Stomach (tissue), 8 donors: ENCODE measurements at regions not wholly inside any gene's neighbourhood (a gene's known extent, or its start where the extent isn't known, plus 50 kb on each side); places are given as distances from the start of the nearest gene placed in this dataset.

Experiments used
- DNase-seq, 2 donors: peaks; one replicate each; pipeline versions ENCODE4 v3.0.0 to v3.0.0-alpha.2; 2013 to 2019
- H3K27ac ChIP-seq, 5 donors: fragments of 200-600 bp in 4 of 5; sonication (generic) in 4 of 5; one replicate each; pipeline ENCODE4 v1.5.1; 2013 to 2019; ENCODE audit warnings: mild to moderate bottlenecking in 1 of 5, moderate library complexity in 1 of 5
- H3K27me3 ChIP-seq, 3 donors: fragments of 200-600 bp; sonication (generic); one replicate each; pipeline ENCODE4 v1.5.1; 2017 to 2019; ENCODE audit warnings: mixed run types in 1 of 3
- H3K36me3 ChIP-seq, 4 donors: fragments of 200-600 bp; sonication (generic); 1 replicate in 3 of 4; 2 replicates in 1 of 4; pipeline ENCODE4 v1.5.1; 2016 to 2019
- H3K4me1 ChIP-seq, 4 donors: fragments of 200-600 bp; sonication (generic); one replicate each; pipeline ENCODE4 v1.5.1; 2016 to 2019
- H3K4me3 ChIP-seq, 4 donors: fragments of 200-600 bp; sonication (generic) in 3 of 4; one replicate each; pipeline ENCODE4 v1.5.1; 2016 to 2019; ENCODE audit warnings: mild to moderate bottlenecking in 1 of 4
- H3K9me3 ChIP-seq, 4 donors: fragments of 200-600 bp; sonication (generic); one replicate each; pipeline ENCODE4 v1.5.1; 2016 to 2019
- EP300 ChIP-seq: sonication (generic); formaldehyde crosslinking; IDR thresholded peaks from one replicate; pipeline ENCODE4 v1.6.1; 2017; ENCODE audit warnings: antibody characterized with exemption
- POLR2A ChIP-seq, 4 donors: fragments of 450-650 bp; IDR thresholded peaks; one replicate each; pipeline ENCODE4 v1.6.1; 2016; ENCODE audit warnings: antibody characterized with exemption in 4 of 4, control low read depth in 2 of 4, mild to moderate bottlenecking in 1 of 4, moderate library complexity in 1 of 4
- POLR2AphosphoS5 ChIP-seq, 3 donors: sonication (generic); formaldehyde crosslinking; IDR thresholded peaks; one replicate each; pipeline ENCODE4 v1.6.1; 2016; ENCODE audit warnings: antibody characterized with exemption in 3 of 3
- WGBS, 5 donors: extraction: QIAGEN DNeasy Blood & Tissue Kit in 3 of 5; methylation state at CpG; one replicate each; pipeline versions ENCODE4 v1.1.5 to v1.1.7; 2013 to 2018; 5-methylcytosine and 5-hydroxymethylcytosine counted together
- intact Hi-C: fragments of 100-400 bp; cut with DNase I; formaldehyde crosslinking; loops from one replicate; pipeline ENCODE4 v1.15.1; 2023; ENCODE audit warnings: low total_unique reads
- TF ChIP-seq, protein P1 (sequence below), 7 experiments: fragments of 450-650 bp in 4 of 7; fragments of 200-600 bp in 3 of 7; sonication (generic) in 3 of 7; IDR thresholded peaks; one replicate each; pipeline ENCODE4 v1.5.1; 2016 to 2019; ENCODE audit warnings: antibody characterized with exemption in 7 of 7, control low read depth in 2 of 7, mild to moderate bottlenecking in 1 of 7
- donor health status: healthy with polysubstance abuse.
- donor health status: Bipolar disorder and iron deficiency.
- donor health status: healthy.

DNA sequence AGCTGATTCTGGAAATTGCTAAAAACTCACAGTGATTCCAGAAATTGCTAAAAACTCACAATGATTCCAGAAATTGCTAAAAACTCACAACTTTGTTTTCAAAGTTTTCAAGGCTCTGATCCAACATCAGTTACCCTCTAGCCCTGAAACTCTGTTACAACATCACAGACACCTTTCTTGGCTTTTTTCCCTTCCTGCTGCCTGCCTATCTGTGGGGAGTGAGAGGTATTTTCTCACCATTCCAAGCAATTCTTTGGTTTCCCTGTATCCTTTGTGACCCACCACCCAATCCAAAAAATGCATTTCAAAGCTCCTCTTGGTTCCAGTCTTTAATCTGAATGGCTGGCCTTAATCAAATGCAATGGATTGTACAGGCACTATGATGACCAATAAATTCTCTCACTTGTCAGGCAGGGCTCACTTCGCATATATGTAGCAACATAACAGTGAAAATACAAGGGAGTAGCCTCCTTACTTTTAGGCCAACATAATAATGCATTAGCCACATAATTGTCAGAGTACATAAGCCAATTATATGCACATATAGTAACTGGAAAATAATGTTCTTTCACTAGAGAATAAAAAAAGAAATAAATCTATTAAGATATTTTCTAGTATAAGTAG, 1139.0 kb downstream of the ROBO2 start:
- H3K27ac ChIP-seq = no peak overlapping the region
- H3K4me3 ChIP-seq = no peak overlapping the region
- 81 to 92% (median 90%) methylated on average over 1 of the region's 1 CpG for WGBS, 5 donors
- no peaks in the 10 kb centered on the region for H3K36me3 ChIP-seq
- no peaks in the 10 kb centered on the region for H3K27me3 ChIP-seq
- DNase-seq = no peak
- intact Hi-C loops = no loop called here
- no peaks in the 10 kb centered on the region for H3K4me1 ChIP-seq
- no peaks in the 10 kb centered on the region for H3K9me3 ChIP-seq
- TF ChIP-seq POLR2A (IDR thresholded peaks at IDR 0.05) (no peak), EP300 (no peak), POLR2AphosphoS5 (IDR thresholded peaks at IDR 0.05) (no peak)
- TF ChIP-seq, protein P1, sequence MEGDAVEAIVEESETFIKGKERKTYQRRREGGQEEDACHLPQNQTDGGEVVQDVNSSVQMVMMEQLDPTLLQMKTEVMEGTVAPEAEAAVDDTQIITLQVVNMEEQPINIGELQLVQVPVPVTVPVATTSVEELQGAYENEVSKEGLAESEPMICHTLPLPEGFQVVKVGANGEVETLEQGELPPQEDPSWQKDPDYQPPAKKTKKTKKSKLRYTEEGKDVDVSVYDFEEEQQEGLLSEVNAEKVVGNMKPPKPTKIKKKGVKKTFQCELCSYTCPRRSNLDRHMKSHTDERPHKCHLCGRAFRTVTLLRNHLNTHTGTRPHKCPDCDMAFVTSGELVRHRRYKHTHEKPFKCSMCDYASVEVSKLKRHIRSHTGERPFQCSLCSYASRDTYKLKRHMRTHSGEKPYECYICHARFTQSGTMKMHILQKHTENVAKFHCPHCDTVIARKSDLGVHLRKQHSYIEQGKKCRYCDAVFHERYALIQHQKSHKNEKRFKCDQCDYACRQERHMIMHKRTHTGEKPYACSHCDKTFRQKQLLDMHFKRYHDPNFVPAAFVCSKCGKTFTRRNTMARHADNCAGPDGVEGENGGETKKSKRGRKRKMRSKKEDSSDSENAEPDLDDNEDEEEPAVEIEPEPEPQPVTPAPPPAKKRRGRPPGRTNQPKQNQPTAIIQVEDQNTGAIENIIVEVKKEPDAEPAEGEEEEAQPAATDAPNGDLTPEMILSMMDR (IDR thresholded peaks at IDR 0.05) = no peak

DNA sequence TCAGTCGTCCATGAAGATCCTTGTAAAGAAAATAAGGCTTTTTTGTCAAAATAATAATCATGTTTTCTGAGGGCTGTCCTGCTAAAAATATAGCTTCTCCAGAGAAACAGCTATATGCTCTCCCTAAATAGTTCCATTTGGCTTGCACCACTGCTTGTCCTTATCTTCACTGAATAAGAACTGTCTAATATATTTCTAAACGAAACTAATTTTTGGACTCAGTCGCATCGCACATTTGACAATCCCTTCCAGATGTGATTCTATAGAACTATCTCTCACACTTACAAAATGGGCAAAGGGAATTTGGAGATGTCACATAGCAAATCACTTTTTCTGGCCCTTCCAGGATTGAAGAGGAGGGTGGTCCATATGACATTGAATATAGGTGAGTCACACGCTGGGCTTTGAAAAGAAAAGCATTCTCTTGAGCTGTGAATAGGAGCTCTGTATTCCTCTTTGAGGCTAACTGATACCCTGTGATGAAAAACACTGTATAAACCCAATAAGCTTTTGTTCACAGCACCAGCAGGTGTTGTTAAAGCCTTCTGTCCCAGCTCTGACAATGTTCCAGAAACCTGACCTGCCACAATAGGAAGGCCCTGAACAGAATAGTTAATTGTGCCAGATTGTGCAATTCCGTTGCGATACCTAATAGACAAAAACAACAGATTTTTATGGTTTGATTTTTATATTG, 1144.2 kb downstream of the ROBO2 start:
- no peaks in the 10 kb centered on the region for H3K9me3 ChIP-seq
- no peaks in the 10 kb centered on the region for H3K36me3 ChIP-seq
- no peaks in the 10 kb centered on the region for H3K4me1 ChIP-seq
- no peak overlapping the region for H3K4me3 ChIP-seq
- H3K27ac ChIP-seq = no peak overlapping the region
- DNase-seq = peak in 1 of 2 donors; percentile 16
- WGBS, 5 donors = 75 to 82% (median 78%) methylated on average over 7 of the region's 7 CpGs
- intact Hi-C loops = no loop called here
- no peaks in the 10 kb centered on the region for H3K27me3 ChIP-seq
- no peak for TF ChIP-seq POLR2AphosphoS5 (IDR thresholded peaks at IDR 0.05)
- no peak for TF ChIP-seq EP300
- TF ChIP-seq, protein P1 (IDR thresholded peaks at IDR 0.05) = no peak
- TF ChIP-seq POLR2A (IDR thresholded peaks at IDR 0.05) = no peak

DNA sequence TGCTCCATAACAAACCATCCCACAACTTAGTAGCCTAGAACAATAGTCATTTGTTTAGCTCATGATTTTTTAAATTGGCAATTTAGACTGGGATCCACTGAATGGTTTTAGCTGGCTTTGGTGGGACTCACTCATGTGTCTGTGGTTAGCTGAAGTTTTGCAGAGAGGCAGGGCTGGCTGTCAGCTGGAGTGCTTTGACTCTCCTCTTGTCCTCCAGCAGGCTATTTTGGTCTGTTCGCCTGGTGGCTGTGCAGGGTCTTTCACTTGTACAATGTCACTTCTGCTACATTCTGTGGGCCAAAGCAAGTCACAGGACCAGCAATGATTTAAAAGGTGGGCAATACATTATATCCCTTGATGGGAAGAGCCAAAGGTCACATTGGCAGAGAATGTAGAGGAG, 1146.5 kb downstream of the ROBO2 start:
- no peak for DNase-seq
- Histone ChIP-seq H3K4me1 (no peaks in the 10 kb centered on the region), H3K9me3 (peaks cover 0 to 7% (median 2%) of the 10 kb centered on the region in 4 donors), H3K27ac (no peak overlapping the region), H3K27me3 (no peaks in the 10 kb centered on the region), H3K4me3 (no peak overlapping the region), H3K36me3 (no peaks in the 10 kb centered on the region)
- 88 to 100% (median 94%) methylated on average over 1 of the region's 1 CpG for WGBS, 5 donors
- intact Hi-C loops = no loop called here
- TF ChIP-seq EP300 = no peak
- TF ChIP-seq POLR2AphosphoS5 (IDR thresholded peaks at IDR 0.05) = no peak

DNA sequence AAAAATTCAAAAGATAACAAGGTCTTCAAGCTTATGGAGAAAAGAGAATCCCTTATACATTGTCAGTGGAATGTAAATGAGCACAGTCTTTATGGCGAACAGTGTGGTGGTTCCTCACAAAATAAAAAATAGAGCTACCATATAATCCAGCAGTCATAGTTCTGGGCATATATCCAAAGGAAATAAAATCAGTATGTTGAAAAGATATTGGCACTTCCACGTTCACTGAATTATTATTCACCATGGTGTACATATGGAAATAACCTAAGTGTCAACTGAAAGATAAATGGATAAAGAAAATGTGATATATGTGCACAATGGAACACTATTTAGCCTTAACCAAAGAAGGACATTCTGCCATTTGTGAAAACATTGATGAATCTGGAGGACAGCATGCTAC, 1161.2 kb downstream of the ROBO2 start:
- Histone ChIP-seq H3K4me3 (no peak overlapping the region), H3K27ac (no peak overlapping the region), H3K4me1 (no peaks in the 10 kb centered on the region), H3K9me3 (no peaks in the 10 kb centered on the region), H3K27me3 (no peaks in the 10 kb centered on the region), H3K36me3 (no peaks in the 10 kb centered on the region)
- WGBS, 5 donors = 34 to 47% (median 44%) methylated on average over 2 of the region's 2 CpGs
- TF ChIP-seq POLR2AphosphoS5 (IDR thresholded peaks at IDR 0.05) = no peak
- TF ChIP-seq EP300 = no peak
- TF ChIP-seq POLR2A (IDR thresholded peaks at IDR 0.05) = no peak
- TF ChIP-seq, protein P1 (IDR thresholded peaks at IDR 0.05) = no peak
- DNase-seq = no peak
- intact Hi-C loops = no loop called here

DNA sequence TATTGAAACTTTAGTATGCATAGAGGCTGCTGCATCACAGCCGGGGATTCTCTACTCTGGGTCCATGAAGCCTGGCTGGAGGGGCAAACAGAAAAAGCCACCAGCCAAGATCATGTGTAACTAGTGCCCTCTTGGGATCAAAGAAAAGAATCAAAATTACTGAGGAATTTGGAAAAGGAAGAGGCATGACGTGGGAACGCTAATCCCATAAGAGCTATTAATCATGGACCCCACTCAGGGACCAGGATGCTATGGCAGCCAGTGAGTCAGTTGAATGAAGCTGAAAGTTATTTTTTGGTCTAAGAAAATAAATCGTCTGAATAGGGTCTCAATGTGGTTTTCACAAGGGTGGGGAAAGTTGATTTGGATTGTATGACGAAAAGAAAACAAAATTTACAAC, 1165.1 kb downstream of the ROBO2 start:
- TF ChIP-seq POLR2AphosphoS5 (IDR thresholded peaks at IDR 0.05) (no peak), POLR2A (IDR thresholded peaks at IDR 0.05) (no peak)
- intact Hi-C loops = no loop called here
- no peaks in the 10 kb centered on the region for H3K4me1 ChIP-seq
- H3K27me3 ChIP-seq = no peaks in the 10 kb centered on the region
- H3K4me3 ChIP-seq = no peak overlapping the region
- peak in 1 of 2 donors; percentile 43 for DNase-seq
- no peaks in the 10 kb centered on the region for H3K9me3 ChIP-seq
- H3K27ac ChIP-seq = no peak overlapping the region
- 36 to 53% (median 46%) methylated on average over 5 of the region's 5 CpGs for WGBS, 5 donors
- no peaks in the 10 kb centered on the region for H3K36me3 ChIP-seq
